HEK293 (cell line): ENCODE measurements at regions not wholly inside any gene's neighbourhood (a gene's known extent, or its start where the extent isn't known, plus 50 kb on each side); places are given as distances from the start of the nearest gene placed in this dataset.

Experiments
- CTCF ChIP-seq: fragments of 450-650 bp; formaldehyde crosslinking; IDR thresholded peaks from 2 replicates; pipeline ENCODE4 v1.5.1; 2016; ENCODE audit warnings: missing biosample characterization, missing genetic modification characterization
- KLF10 ChIP-seq: fragments of 450-650 bp; IDR thresholded peaks from 2 replicates; pipeline ENCODE4 v1.5.1; 2018; ENCODE audit warnings: missing biosample characterization, mild to moderate bottlenecking, missing genetic modification characterization
- TSHZ1 ChIP-seq: fragments of 450-650 bp; formaldehyde crosslinking; IDR thresholded peaks from 2 replicates; pipeline ENCODE4 v1.5.1; 2016; ENCODE audit warnings: missing biosample characterization, missing genetic modification characterization, borderline replicate concordance
- ZBTB1 ChIP-seq: fragments of 450-650 bp; formaldehyde crosslinking; IDR thresholded peaks from 2 replicates; pipeline ENCODE4 v1.5.1; 2016; ENCODE audit warnings: missing biosample characterization, missing genetic modification characterization
- ZBTB7A ChIP-seq: fragments of 450-650 bp; formaldehyde crosslinking; IDR thresholded peaks from 2 replicates; pipeline ENCODE4 v1.5.1; 2016; ENCODE audit warnings: low read depth, missing biosample characterization, missing genetic modification characterization
- ZBTB8A ChIP-seq: fragments of 450-650 bp; formaldehyde crosslinking; IDR thresholded peaks from 2 replicates; pipeline ENCODE4 v1.5.1; 2016; ENCODE audit warnings: missing biosample characterization, missing genetic modification characterization
- ZNF274 ChIP-seq, 2 experiments: fragments of 200-500 bp in 1 of 2; fragments of 450-650 bp in 1 of 2; sonication (Bioruptor generic) in 1 of 2; formaldehyde crosslinking in 1 of 2; IDR thresholded peaks; 2 replicates each; pipeline versions ENCODE4 v1.5.1 to v1.6.1; 2014 to 2016; ENCODE audit warnings: borderline replicate concordance in 1 of 2, inconsistent platforms in 1 of 2, low read length in 1 of 2, missing biosample characterization in 1 of 2, missing genetic modification characterization in 1 of 2
- ZNF423 ChIP-seq: fragments of 450-650 bp; formaldehyde crosslinking; IDR thresholded peaks from 2 replicates; pipeline ENCODE4 v1.5.1; 2016; ENCODE audit warnings: missing biosample characterization, missing genetic modification characterization
- ZNF623 ChIP-seq: fragments of 450-650 bp; formaldehyde crosslinking; IDR thresholded peaks from 2 replicates; pipeline ENCODE4 v1.5.1; 2016; ENCODE audit warnings: missing biosample characterization, missing genetic modification characterization
- TF ChIP-seq, protein P1 (sequence below): fragments of 450-650 bp; formaldehyde crosslinking; IDR thresholded peaks from 2 replicates; pipeline ENCODE4 v1.5.1; 2017; ENCODE audit warnings: missing biosample characterization, missing genetic modification characterization

DNA sequence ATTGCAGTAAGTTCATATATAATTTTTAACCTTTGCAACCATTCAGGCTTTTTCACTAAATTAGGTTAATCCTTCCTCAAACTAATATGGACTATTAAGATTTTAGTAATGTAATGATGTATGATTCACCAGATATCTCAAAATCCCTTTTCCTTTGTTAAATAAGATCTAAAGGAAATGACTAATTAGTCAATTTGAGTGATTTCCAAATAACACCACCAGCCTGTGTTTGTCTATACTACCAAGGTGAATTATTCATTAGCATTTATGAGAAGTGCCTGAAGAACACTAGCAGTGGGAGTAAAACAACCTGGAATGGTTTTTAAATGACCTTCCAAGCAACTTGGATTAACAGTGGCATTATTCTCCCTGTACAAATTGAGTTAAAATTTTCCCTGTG, 670.6 kb upstream of the PKN2 start:
- TF ChIP-seq CTCF (tag by site-specific recombination) (no peak), ZNF623 (tag by site-specific recombination) (no peak), ZBTB8A (tag by site-specific recombination) (no peak), KLF10 (tag by site-specific recombination) (no peak), ZNF274 (IDR thresholded peaks at IDR 0.05; ENCODE audit: low read length) (no peak), ZNF274 (tag by site-specific recombination; IDR thresholded peaks at IDR 0.05; ENCODE audit: borderline replicate concordance) (no peak), TSHZ1 (no peak), ZBTB1 (tag by site-specific recombination) (no peak), ZNF423 (tag by site-specific recombination) (no peak), ZBTB7A (tag by site-specific recombination) (no peak)
- TF ChIP-seq, protein P1, sequence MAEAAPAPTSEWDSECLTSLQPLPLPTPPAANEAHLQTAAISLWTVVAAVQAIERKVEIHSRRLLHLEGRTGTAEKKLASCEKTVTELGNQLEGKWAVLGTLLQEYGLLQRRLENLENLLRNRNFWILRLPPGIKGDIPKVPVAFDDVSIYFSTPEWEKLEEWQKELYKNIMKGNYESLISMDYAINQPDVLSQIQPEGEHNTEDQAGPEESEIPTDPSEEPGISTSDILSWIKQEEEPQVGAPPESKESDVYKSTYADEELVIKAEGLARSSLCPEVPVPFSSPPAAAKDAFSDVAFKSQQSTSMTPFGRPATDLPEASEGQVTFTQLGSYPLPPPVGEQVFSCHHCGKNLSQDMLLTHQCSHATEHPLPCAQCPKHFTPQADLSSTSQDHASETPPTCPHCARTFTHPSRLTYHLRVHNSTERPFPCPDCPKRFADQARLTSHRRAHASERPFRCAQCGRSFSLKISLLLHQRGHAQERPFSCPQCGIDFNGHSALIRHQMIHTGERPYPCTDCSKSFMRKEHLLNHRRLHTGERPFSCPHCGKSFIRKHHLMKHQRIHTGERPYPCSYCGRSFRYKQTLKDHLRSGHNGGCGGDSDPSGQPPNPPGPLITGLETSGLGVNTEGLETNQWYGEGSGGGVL (tag by site-specific recombination), result no peak
